ENCODE measurements at regions not wholly inside any gene's neighbourhood (a gene's known extent, or its start where the extent isn't known, plus 50 kb on each side); places are given as distances from the start of the nearest gene placed in this dataset.

DNA sequence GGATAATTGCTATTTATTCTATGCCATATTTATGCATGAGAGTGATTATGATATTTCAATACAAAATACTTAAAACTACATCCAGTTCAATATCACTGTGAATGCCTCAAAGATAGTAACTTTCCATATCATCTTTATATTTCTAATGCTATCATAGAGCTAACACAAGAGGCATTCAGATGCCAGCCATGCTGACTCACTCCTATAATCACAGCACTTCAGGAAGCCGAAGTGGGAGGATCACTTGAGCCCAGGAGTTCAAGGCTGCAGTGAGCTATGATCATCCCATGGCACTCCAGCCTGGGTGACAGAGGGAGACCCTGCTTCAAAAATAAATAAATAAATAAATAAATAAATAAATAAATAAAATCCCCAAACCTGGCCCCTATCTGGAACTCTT is 498.7 kb downstream of the EPHA3 start:
- Mint-ChIP-seq H3K4me1 (no peaks in the 10 kb centered on the region), H3K36me3 (no peaks in the 10 kb centered on the region), H3K9me3 (peaks cover 7% of the 10 kb centered on the region), H3K27me3 (no peaks in the 10 kb centered on the region), H3K27ac (no peak overlapping the region), H3K4me3 (no peak overlapping the region)
- no peak for ATAC-seq

DNA sequence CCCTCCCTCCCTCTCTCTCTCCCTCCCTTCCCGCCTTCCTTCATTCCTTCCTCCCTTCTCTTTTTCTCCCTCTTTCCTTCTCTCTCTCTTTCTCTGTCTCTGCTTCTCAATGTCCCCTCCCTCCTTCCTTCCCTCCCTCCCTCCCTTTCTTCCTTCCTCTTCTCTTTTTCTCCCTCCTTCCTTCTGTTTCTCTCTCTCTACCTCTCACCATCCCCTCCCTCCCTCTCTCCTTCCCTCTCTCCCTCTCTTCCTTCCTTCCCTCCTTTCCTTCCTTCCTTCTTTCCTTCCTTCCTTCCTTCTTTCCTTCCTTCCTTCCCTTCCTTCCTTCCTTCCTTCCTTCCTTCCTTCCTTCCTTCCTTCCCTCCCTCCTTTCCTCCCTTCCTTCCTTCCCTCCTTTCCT is 504.6 kb downstream of the EPHA3 start:
- Mint-ChIP-seq H3K27ac (no peak overlapping the region), H3K4me3 (no peak overlapping the region), H3K9me3 (peaks cover 12% of the 10 kb centered on the region), H3K4me1 (no peaks in the 10 kb centered on the region), H3K36me3 (no peaks in the 10 kb centered on the region), H3K27me3 (no peaks in the 10 kb centered on the region)
- no peak for ATAC-seq

DNA sequence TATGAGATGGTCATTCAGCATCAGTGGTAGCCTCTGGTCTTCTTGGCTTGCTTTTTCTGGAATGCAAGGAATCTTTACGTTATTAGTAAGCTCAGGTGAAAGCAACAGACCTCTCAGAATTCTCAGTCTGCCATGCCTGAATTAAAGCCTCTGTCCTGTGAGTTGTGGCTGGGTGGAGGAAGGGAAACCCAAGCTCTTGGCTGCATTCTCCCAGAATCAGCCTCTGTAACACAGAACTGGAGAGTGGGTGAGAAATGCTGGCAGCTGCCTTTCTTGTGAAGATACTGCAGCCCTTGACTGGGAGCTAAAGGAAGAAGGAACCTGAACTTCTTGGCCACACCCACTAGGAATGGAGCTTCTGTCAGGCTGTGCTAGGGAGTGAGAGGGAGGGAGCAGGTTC is 505.8 kb downstream of the EPHA3 start:
- ATAC-seq = no peak
- no peaks in the 10 kb centered on the region for H3K4me1 Mint-ChIP-seq
- no peaks in the 10 kb centered on the region for H3K27me3 Mint-ChIP-seq
- H3K27ac Mint-ChIP-seq = no peak overlapping the region
- no peaks in the 10 kb centered on the region for H3K36me3 Mint-ChIP-seq
- peaks cover 12% of the 10 kb centered on the region for H3K9me3 Mint-ChIP-seq
- H3K4me3 Mint-ChIP-seq = no peak overlapping the region

DNA sequence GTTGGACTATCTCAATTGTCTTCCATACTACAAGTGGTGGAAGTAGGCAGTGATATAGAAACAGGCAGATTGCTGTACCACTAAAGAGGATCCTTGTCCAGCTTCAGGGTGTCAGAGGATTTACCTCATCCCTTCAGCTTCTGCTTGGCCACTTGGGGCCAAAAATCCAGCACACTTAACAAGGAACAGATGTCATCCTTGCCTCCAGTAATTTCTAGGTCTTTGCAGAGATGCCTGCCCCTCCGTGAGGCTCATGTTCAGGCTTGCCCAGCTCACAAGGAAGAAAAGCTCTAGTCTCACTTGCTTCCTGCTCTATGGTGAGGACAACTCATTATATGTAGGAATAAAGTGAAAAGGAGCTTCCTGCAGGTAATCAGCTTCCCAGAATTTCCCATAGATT is 510.3 kb downstream of the EPHA3 start:
- H3K4me3 Mint-ChIP-seq = no peak overlapping the region
- peaks cover 2% of the 10 kb centered on the region for H3K9me3 Mint-ChIP-seq
- H3K36me3 Mint-ChIP-seq = no peaks in the 10 kb centered on the region
- H3K27me3 Mint-ChIP-seq = no peaks in the 10 kb centered on the region
- ATAC-seq = no peak
- no peak overlapping the region for H3K27ac Mint-ChIP-seq
- no peaks in the 10 kb centered on the region for H3K4me1 Mint-ChIP-seq

DNA sequence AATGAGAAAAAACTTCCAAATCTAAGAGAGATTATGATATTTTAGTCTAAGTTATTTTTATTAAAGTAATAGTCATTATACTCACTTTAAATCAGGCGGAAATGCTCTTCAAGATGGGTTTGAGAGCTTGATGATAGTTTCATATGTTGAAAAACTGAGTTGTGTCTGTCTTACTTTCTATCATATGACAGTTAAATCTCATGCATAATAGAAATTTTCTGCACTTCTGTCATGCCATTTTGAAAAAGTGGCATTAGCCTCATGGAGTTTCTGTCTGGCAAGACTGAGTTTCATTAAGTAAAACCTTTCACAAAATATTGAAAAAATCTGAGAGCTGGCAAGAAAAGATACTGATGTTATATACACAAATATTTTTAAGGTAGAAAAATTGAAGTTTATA is 511.8 kb downstream of the EPHA3 start:
- no peak for ATAC-seq
- Mint-ChIP-seq H3K27me3 (no peaks in the 10 kb centered on the region), H3K36me3 (no peaks in the 10 kb centered on the region), H3K4me3 (no peak overlapping the region), H3K4me1 (no peaks in the 10 kb centered on the region), H3K27ac (no peak overlapping the region), H3K9me3 (no peaks in the 10 kb centered on the region)

DNA sequence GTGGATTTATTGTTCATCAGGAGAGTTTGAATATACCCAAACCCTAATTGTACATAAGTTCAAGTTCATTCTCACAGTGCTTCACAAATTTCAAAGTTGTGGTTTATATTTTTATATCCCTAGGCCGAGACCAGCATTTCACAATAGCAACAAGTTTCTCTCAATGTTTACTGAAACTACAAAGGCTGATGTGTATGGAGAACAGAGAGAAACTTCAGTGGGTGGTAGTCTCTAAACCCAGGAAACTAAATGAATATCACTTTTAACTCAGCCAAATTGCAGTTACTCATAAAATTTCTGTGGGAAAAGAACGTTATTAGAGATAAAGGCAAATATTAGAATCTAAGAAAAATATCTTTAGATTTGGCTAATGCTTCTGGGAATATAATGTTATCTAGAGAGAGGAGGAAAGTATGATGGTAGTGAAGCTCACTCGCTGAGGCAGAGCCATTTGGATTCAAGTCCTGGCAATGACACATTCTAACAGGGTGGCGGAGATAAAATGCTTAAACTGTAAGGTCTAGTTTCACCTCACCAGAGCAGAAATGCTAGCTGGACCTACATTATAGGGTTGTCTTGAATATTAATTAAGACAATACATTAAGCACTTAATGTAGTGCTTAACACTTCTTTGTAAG is 514.8 kb downstream of the EPHA3 start:
- H3K4me3 Mint-ChIP-seq = no peak overlapping the region
- H3K9me3 Mint-ChIP-seq = no peaks in the 10 kb centered on the region
- no peaks in the 10 kb centered on the region for H3K27me3 Mint-ChIP-seq
- H3K4me1 Mint-ChIP-seq = no peaks in the 10 kb centered on the region
- no peak for ATAC-seq
- no peak overlapping the region for H3K27ac Mint-ChIP-seq
- H3K36me3 Mint-ChIP-seq = no peaks in the 10 kb centered on the region

DNA sequence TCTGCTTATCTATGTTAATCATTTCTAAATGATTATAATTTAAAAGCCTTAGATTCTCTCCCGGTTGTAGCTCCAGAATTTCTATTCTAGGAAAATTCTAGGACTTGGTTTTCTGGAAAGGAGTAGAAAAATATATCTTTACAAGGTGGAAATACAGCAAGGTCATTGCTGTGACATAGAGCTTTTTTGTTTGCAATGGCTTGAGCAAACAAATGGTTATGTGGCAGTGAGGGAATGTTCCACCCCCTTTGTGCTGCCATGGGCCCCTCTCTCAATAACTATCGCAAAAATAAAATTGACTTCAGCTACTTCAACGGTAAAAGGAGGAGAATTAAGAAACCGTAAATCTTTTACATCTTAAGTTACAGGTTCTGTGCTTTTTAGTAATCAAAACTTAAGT is 517.1 kb downstream of the EPHA3 start:
- no peaks in the 10 kb centered on the region for H3K9me3 Mint-ChIP-seq
- no peak overlapping the region for H3K4me3 Mint-ChIP-seq
- H3K27ac Mint-ChIP-seq = no peak overlapping the region
- H3K36me3 Mint-ChIP-seq = no peaks in the 10 kb centered on the region
- no peak for ATAC-seq
- H3K27me3 Mint-ChIP-seq = no peaks in the 10 kb centered on the region
- H3K4me1 Mint-ChIP-seq = no peaks in the 10 kb centered on the region

DNA sequence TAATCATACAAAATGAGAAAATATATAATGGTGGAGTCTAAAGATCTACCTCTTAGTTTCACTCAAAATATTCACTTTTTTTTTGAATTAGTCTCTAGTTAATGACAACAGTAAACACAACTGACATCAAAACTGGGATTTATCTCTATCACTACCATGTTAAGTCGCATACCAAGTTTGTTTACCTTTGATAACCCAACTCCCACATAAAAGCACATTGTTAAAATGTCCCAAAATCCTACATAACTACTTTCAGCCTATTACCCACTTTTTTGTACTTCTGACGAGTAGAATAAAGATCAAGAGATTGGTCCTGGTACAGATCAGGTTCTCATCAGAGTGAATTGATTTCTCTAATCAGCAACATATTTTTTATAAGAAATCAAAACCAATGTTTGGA is 518.5 kb downstream of the EPHA3 start:
- no peak for ATAC-seq
- H3K4me3 Mint-ChIP-seq = no peak overlapping the region
- no peaks in the 10 kb centered on the region for H3K36me3 Mint-ChIP-seq
- H3K9me3 Mint-ChIP-seq = no peaks in the 10 kb centered on the region
- no peaks in the 10 kb centered on the region for H3K4me1 Mint-ChIP-seq
- H3K27ac Mint-ChIP-seq = no peak overlapping the region
- H3K27me3 Mint-ChIP-seq = no peaks in the 10 kb centered on the region

DNA sequence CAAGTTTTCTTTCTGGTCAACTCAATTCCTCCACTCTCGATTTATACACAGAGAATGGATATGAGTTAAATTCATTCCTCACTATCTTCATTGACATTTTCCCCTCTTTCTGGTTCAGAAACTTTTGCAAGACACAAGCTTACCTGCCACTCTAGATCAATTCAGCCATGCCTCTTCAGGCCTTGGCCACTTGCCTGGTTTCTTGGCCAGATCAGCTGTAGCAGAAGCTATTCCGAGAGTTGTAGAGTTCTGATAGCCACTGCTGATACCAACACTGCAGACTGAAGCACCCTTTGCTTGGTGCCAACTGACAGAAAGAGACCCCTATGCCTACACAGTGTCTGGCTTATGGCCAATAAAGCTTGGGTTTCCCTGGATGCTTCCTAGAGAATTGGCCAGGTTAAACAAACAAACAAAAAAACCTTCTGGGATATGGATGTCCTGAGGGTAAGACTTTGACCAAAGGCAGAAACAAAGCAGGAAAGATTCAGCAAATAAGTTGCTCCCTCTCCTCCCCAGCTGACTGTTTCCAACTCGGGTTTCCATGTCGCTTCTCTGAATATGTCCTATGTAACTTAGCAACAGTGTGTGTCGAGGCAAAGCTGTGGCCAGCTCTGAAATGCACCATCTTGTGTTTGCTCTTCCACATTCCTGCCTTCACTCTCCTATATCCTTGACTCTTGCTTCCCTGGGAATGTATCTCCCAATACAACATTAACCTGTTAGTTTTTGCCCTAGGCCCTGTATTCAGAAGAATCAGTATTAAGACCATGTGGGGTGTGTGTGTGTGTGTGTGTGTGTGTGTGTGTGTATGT is 521.6 kb downstream of the EPHA3 start:
- Mint-ChIP-seq H3K36me3 (no peaks in the 10 kb centered on the region), H3K27ac (no peak overlapping the region), H3K9me3 (no peaks in the 10 kb centered on the region), H3K27me3 (no peaks in the 10 kb centered on the region), H3K4me3 (no peak overlapping the region), H3K4me1 (no peaks in the 10 kb centered on the region)
- no peak for ATAC-seq

DNA sequence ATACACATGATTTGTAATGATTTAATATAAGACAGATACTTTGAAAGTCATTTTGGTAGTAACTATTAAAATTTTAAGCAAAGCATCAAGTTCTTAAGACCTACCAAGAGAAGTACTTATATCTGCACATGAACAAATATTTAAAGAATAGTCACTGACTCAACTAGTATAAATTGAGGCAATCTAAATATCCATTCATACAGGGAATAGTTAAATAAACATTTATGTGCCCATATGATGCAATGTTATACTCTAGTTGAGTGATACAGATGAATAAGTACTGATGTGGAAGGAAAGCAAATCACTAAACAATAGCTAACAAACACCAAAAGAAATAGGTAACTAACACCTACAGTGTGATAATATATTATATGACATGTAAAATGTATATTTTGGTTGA is 527.7 kb downstream of the EPHA3 start:
- no peak overlapping the region for H3K27ac Mint-ChIP-seq
- no peak overlapping the region for H3K4me3 Mint-ChIP-seq
- H3K9me3 Mint-ChIP-seq = no peaks in the 10 kb centered on the region
- no peaks in the 10 kb centered on the region for H3K4me1 Mint-ChIP-seq
- H3K36me3 Mint-ChIP-seq = no peaks in the 10 kb centered on the region
- H3K27me3 Mint-ChIP-seq = no peaks in the 10 kb centered on the region
- ATAC-seq = no peak

DNA sequence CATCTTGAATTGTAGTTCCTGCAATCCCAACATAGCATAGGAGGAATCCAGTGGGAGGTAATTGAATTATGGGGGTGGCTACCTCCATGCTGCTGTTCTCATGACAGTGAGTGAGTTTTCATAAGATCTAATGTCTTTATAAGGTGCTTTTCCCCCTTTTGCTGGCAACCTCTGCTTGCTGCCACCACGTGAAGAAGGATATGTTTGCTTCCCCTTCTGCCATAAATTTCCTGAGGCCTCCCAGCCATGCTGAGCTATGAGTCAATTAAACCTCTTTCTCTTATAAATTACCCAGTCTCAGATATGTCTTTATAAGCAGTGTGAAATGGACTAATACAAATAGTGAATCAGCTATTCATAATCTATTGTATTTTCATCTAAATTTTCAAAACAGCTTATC is 537.3 kb downstream of the EPHA3 start:
- no peak overlapping the region for H3K4me3 Mint-ChIP-seq
- no peaks in the 10 kb centered on the region for H3K27me3 Mint-ChIP-seq
- ATAC-seq = no peak
- H3K27ac Mint-ChIP-seq = no peak overlapping the region
- no peaks in the 10 kb centered on the region for H3K36me3 Mint-ChIP-seq
- no peaks in the 10 kb centered on the region for H3K9me3 Mint-ChIP-seq
- H3K4me1 Mint-ChIP-seq = no peaks in the 10 kb centered on the region

DNA sequence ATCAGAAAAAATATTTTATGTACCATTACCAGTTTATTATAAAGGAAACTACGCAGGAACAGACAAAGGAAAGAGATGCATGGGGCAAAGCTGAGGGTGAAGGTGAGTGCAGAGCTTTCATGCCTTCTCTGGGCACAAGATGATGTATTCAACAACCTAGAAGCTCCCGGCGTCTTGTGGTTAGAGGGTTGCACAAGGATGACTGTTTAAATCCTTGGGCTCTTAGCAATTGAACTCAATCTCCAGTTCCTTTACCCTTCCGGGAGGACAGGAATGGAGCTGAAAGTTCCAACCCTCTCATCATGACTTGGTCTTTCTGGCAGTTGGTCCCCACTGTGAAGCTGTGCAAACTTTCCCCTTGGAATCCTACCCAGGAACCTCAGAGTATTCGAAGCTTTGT is 542.0 kb downstream of the EPHA3 start:
- no peak overlapping the region for H3K27ac Mint-ChIP-seq
- H3K4me1 Mint-ChIP-seq = no peaks in the 10 kb centered on the region
- H3K27me3 Mint-ChIP-seq = no peaks in the 10 kb centered on the region
- no peak overlapping the region for H3K4me3 Mint-ChIP-seq
- H3K36me3 Mint-ChIP-seq = no peaks in the 10 kb centered on the region
- no peak for ATAC-seq
- H3K9me3 Mint-ChIP-seq = peaks cover 4% of the 10 kb centered on the region

DNA sequence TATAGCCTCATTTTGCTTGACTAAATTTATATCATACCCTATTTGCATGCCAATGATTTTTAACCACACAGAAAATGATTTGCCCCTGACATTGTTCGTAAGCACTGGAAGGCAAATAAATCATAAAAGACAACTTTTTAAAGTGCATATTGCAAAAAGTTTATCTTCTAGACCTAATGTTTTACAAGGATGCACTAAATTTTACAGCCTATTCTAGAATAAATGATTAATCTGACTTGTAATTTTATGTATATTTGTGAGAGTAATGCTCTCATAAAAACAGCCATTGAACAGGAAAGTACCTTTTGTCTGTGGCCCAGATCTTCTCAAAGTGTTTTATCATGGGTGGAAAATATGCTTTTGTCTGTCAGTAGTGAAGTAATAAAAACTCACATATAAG is 546.6 kb downstream of the EPHA3 start:
- no peaks in the 10 kb centered on the region for H3K4me1 Mint-ChIP-seq
- peaks cover 13% of the 10 kb centered on the region for H3K9me3 Mint-ChIP-seq
- ATAC-seq = no peak
- no peaks in the 10 kb centered on the region for H3K27me3 Mint-ChIP-seq
- H3K36me3 Mint-ChIP-seq = no peaks in the 10 kb centered on the region
- H3K4me3 Mint-ChIP-seq = no peak overlapping the region
- H3K27ac Mint-ChIP-seq = no peak overlapping the region

DNA sequence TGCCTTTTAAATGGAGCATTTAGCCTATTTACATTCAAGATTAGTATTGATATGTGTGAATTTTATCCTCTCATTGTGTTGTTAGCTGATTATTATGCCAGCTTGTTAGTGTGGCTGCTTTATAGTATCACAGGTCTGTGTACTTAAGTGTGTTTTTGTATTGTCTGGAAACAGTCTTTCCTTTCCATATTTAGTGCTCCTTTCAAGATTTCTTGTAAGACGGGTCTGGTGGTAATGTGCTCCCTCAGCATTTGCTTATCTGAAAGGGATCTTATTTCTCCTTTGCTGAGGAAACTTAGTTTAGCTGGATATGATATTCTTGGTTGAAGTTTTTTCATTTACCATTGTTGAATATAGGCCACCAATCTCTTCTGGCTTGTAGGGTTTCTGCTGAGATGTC is 549.0 kb downstream of the EPHA3 start:
- Mint-ChIP-seq H3K9me3 (peaks cover 13% of the 10 kb centered on the region), H3K4me3 (no peak overlapping the region), H3K36me3 (no peaks in the 10 kb centered on the region)

DNA sequence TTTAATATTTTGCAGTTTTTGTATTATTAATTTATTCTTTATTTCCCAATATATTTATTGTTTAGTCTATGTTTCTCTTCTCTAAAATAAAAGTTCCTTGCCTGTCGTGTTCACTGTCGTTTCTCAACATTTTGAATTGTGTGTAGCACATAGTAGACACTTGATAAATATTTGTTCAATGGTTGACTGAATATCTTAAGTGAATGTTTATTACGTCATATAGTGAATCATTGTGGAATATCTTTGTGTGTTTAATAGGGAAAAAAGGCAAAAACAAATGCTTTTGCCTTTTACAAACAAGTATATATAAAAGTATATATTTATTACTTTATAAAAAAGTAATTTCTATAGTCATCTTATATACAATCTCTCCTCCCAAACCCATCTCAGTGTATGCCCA is 572.3 kb downstream of the EPHA3 start:
- ATAC-seq = no peak
- H3K36me3 Mint-ChIP-seq = no peaks in the 10 kb centered on the region
- H3K4me3 Mint-ChIP-seq = no peak overlapping the region
- no peak overlapping the region for H3K27ac Mint-ChIP-seq
- no peaks in the 10 kb centered on the region for H3K4me1 Mint-ChIP-seq
- H3K27me3 Mint-ChIP-seq = no peaks in the 10 kb centered on the region
- peaks cover 7% of the 10 kb centered on the region for H3K9me3 Mint-ChIP-seq

More for the DNA sequence above, 549.0 kb downstream of the EPHA3 start:
- Mint-ChIP-seq H3K4me1 (no peaks in the 10 kb centered on the region), H3K27ac (no peak overlapping the region), H3K27me3 (no peaks in the 10 kb centered on the region)
- no peak for ATAC-seq

DNA sequence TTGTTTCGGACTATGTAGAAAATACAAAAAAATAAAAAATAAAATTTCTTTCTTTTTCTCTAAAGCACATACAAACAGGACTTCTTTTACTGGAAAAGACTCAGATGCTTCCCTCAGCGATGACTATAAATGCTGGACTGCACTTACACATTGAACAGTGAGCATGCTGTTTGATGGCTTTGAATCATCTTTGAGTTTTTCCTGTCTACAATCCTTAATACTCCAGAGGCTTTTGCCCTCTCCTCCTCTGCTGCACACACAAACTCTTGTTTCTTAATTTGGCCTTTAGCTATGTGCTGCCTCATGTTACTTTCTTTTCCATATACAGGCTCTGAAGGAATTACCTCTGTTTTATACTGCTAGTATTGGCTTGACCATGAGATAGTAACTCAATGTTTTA is 575.1 kb downstream of the EPHA3 start:
- Mint-ChIP-seq H3K4me3 (no peak overlapping the region), H3K9me3 (peaks cover 6% of the 10 kb centered on the region), H3K27ac (no peak overlapping the region), H3K36me3 (no peaks in the 10 kb centered on the region), H3K4me1 (no peaks in the 10 kb centered on the region), H3K27me3 (no peaks in the 10 kb centered on the region)
- no peak for ATAC-seq
